Ovary (tissue), 7 donors: ENCODE measurements at regions not wholly inside any gene's neighbourhood (a gene's known extent, or its start where the extent isn't known, plus 50 kb on each side); places are given as distances from the start of the nearest gene placed in this dataset.
"Not testable (repeated sequence)": the region's sequence is repeated elsewhere in the genome, so short reads cannot be mapped to it uniquely, and the experiment has no call there.

Experiments used
- DNase-seq, 5 donors: peaks; one replicate each; pipeline ENCODE4 v3.0.0-alpha.2; 2019 to 2020
- H3K27ac ChIP-seq, 2 donors: fragments of 200-600 bp; one replicate each; pipeline versions ENCODE4 v1.5.1 to v1.8.0; 2019 to 2022
- H3K27me3 ChIP-seq: fragments of 200-600 bp; one replicate; pipeline ENCODE4 v1.8.0; 2022
- H3K36me3 ChIP-seq: fragments of 200-600 bp; sonication (generic); one replicate; pipeline ENCODE4 v1.5.1; 2019
- H3K4me1 ChIP-seq: one replicate; pipeline ENCODE4 v1.8.1; 2013; ENCODE audit warnings: mild to moderate bottlenecking, moderate library complexity; ENCODE audit not compliant: insufficient read depth
- H3K4me3 ChIP-seq: fragments of 200-600 bp; sonication (generic); one replicate; pipeline ENCODE4 v1.5.1; 2017
- H3K9me3 ChIP-seq, 2 donors: fragments of 200-600 bp in 1 of 2; sonication (generic) in 1 of 2; one replicate each; pipeline versions ENCODE4 v1.5.1 to v1.8.1; 2013 to 2019; ENCODE audit warnings: mild to moderate bottlenecking in 1 of 2, moderate library complexity in 1 of 2
- WGBS, 3 donors: extraction: QIAGEN DNeasy Blood & Tissue Kit in 1 of 3; methylation state at CpG; one replicate each; pipeline versions ENCODE4 v1.1.5 to v1.1.7; 2013 to 2017; 5-methylcytosine and 5-hydroxymethylcytosine counted together
- intact Hi-C, 4 donors: fragments of 100-400 bp; cut with DNase I; formaldehyde crosslinking; loops; one replicate each; pipeline versions ENCODE4 v1.11.0 to v1.15.1; 2022 to 2023
- donor health status: DM: no; HTN: no; CAD: no; lungs with moderate emphysema.
- donor health status: DM: no; HTN: no; CAD: no.
- donor health status: Bipolar disorder and iron deficiency.
- donor health status: DM: no; HTN: no; CAD: no.
- donor health status: DM: yes; HTN: yes; CAD: no.

- DNase-seq, intact Hi-C loops: not testable (repeated sequence)
- 57 to 68% (median 63%) methylated on average over 2 of the region's 2 CpGs for WGBS, 3 donors
Observed at GRCh38 chrX:90337161-90337560, 415.5 kb downstream of the TGIF2LX start.

GRCh38 chrX:90369632-90370031 is 447.9 kb downstream of the TGIF2LX start:
- intact Hi-C loops, H3K27me3 ChIP-seq, H3K4me1 ChIP-seq, H3K27ac ChIP-seq, H3K4me3 ChIP-seq, DNase-seq, H3K9me3 ChIP-seq, H3K36me3 ChIP-seq: not testable (repeated sequence)
- 80 to 98% (median 94%) methylated on average over 2 to 4 of the region's 4 CpGs for WGBS, 3 donors

More at GRCh38 chrX:90337161-90337560, 415.5 kb downstream of the TGIF2LX start:
- not testable (repeated sequence) for H3K9me3 ChIP-seq, H3K4me1 ChIP-seq, H3K36me3 ChIP-seq, H3K27ac ChIP-seq, H3K27me3 ChIP-seq, H3K4me3 ChIP-seq

- H3K9me3 ChIP-seq, H3K27ac ChIP-seq, intact Hi-C loops, H3K27me3 ChIP-seq, H3K4me3 ChIP-seq, H3K4me1 ChIP-seq, H3K36me3 ChIP-seq, DNase-seq: not testable (repeated sequence)
- 45 to 77% (median 68%) methylated on average over 1 of the region's 3 CpGs for WGBS, 3 donors
Observed at GRCh38 chrX:90398020-90398419, 476.3 kb downstream of the TGIF2LX start.

DNA sequence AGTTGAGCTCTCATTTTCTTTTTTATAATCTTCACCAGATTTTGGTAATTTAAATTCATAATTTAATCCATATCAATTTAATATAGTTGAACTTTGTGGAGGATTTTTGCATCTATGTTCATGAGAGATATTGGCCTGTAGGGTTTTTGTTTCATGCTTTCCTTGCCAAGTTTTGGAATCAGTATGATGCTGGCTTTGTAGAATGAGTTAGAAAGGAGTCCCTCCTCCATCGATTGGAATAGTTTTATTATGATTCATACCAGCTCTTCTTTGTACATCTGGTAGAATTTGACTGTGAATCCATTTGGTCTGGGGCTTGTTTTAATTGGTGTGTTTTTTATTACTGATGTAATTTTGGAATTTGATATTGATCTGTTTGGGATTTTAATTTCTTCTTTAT is 480.5 kb downstream of the TGIF2LX start:
- H3K36me3 ChIP-seq: not testable (repeated sequence)

GRCh38 chrX:90403859-90404258 is 482.2 kb downstream of the TGIF2LX start:
- DNase-seq, H3K4me3 ChIP-seq, H3K9me3 ChIP-seq, H3K4me1 ChIP-seq, H3K27me3 ChIP-seq, intact Hi-C loops, H3K27ac ChIP-seq, H3K36me3 ChIP-seq: not testable (repeated sequence)
- WGBS, 3 donors: 79 to 86% (median 84%) methylated on average over 4 of the region's 4 CpGs

More for the DNA sequence above, 480.5 kb downstream of the TGIF2LX start:
- H3K4me3 ChIP-seq, H3K4me1 ChIP-seq, H3K9me3 ChIP-seq, intact Hi-C loops, H3K27ac ChIP-seq, DNase-seq, H3K27me3 ChIP-seq: not testable (repeated sequence)
- 14 to 32% (median 30%) methylated on average over 1 of the region's 1 CpG for WGBS, 3 donors

- WGBS, 3 donors: 57 to 74% (median 69%) methylated on average over 1 to 2 of the region's 2 CpGs
- H3K27me3 ChIP-seq, DNase-seq, H3K4me1 ChIP-seq, H3K4me3 ChIP-seq, H3K27ac ChIP-seq, H3K9me3 ChIP-seq, H3K36me3 ChIP-seq, intact Hi-C loops: not testable (repeated sequence)
Observed at GRCh38 chrX:90404846-90405436, 483.2 kb downstream of the TGIF2LX start.

DNA sequence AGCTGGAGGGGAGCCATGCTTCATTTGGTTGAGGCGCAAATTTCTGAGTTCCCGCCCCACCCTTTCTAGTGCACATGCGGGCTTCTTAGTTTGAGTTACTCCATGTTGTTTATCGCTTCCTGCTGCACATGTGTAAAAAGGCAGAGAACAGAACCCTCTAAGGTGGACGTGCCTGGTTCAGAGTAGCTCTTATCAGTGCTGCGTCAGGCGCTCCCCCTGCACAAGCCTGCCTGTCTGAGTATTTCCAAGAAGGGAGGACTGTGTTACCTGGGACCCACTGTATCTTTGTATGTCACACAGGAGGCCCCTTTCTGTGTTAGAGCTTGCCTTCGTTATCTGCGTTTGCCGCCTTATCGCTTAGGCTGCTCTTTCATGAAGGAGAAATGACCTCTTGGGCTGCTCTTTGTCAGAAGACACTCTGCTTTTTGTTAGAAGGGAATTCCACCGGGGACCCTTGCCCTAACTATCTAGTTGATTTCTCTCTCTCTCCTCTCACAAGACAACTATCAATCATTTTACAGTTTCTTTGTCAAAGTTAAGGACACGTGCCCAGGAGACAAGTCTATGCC is 532.1 kb downstream of the TGIF2LX start:
- DNase-seq, H3K27ac ChIP-seq, H3K36me3 ChIP-seq, H3K4me3 ChIP-seq, H3K27me3 ChIP-seq, H3K9me3 ChIP-seq, intact Hi-C loops, H3K4me1 ChIP-seq: not testable (repeated sequence)
- WGBS, 3 donors: 66 to 82% (median 78%) methylated on average over 6 to 10 of the region's 13 CpGs

DNA sequence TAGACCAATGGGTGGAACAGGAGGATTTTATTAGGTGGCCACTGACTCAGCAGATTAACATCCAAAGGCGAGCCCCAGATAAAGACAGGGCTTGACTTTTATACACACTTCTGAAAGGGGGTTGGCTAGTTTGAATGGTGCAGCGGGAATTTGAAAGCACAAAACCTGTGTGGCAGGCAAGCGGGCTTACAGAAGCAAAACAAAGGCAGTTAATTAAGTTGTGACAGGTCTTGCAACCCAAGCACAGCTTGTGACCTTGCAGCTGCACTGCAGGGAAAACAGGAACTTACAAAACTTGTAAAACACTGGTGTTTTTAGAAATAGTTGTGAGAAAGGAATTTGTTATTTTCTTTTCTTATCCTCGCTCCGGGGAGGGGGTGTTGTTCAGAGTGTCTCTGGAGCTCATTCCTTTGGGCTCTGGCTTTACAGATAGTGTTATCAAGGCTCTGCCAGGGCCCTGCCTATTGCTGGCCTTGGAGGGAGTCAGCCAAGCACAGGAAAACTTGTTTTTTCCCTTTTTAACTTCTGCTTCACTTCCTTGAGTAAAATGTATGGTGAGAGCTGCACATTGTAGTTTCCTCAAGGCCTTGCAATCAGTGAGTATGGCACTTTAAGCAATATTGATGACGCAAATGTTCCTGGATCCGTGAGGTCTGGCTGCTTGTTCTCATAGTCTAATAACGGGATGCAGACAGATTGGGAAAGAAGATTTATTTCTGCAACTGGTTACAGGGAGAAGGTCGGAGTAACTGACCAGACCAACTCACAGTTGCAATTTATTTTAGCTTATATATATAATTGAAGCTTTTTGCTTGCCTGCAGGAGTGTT is 536.6 kb downstream of the TGIF2LX start:
- intact Hi-C loops, H3K27ac ChIP-seq, H3K36me3 ChIP-seq, H3K27me3 ChIP-seq, H3K9me3 ChIP-seq, H3K4me3 ChIP-seq, H3K4me1 ChIP-seq: not testable (repeated sequence)
- peak; percentile 22 to 35 (median 33) for DNase-seq
- 25 to 44% (median 31%) methylated on average over 9 of the region's 9 CpGs for WGBS, 3 donors

GRCh38 chrX:90474445-90474844 is 552.7 kb downstream of the TGIF2LX start:
- H3K27ac ChIP-seq, H3K36me3 ChIP-seq, H3K27me3 ChIP-seq, H3K4me3 ChIP-seq, DNase-seq, H3K4me1 ChIP-seq, intact Hi-C loops, H3K9me3 ChIP-seq: not testable (repeated sequence)
- WGBS, 3 donors: 36 to 43% (median 39%) methylated on average over 3 of the region's 3 CpGs

DNA sequence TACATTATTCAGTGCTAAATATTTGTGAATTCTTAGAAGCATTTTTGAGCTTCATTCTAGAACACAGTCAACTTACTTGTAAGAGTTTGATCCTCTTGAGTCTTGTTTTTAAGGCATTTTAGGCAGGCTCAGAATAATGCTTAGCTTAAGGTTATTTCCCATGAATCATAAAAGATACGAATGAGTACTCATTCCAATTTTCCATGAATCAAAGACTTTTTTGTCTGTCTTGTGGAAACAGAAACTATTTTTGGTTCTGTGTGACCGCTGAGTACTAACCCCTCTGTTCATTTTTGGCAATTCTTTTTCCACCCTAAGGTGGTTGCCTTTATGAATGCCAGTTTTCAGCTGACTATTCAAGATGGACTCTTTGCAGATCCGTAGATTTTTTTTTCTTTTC is 563.7 kb downstream of the TGIF2LX start:
- H3K4me1 ChIP-seq, H3K36me3 ChIP-seq, H3K4me3 ChIP-seq, H3K9me3 ChIP-seq, DNase-seq, intact Hi-C loops, H3K27me3 ChIP-seq, H3K27ac ChIP-seq: not testable (repeated sequence)
- WGBS, 3 donors: 61 to 73% (median 69%) methylated on average over 3 of the region's 3 CpGs

GRCh38 chrX:90521284-90521683 is 599.6 kb downstream of the TGIF2LX start:
- H3K36me3 ChIP-seq, H3K27ac ChIP-seq, H3K27me3 ChIP-seq, intact Hi-C loops, DNase-seq, H3K4me1 ChIP-seq, H3K4me3 ChIP-seq, H3K9me3 ChIP-seq: not testable (repeated sequence)
- 93 to 96% (median 94%) methylated on average over 24 to 27 of the region's 27 CpGs for WGBS, 3 donors
